AG09309 (cell line): ENCODE measurements at regions not wholly inside any gene's neighbourhood (a gene's known extent, or its start where the extent isn't known, plus 50 kb on each side); places are given as distances from the start of the nearest gene placed in this dataset.

Experiments used
- DNase-seq: peaks from one replicate; pipeline ENCODE4 v3.0.0-alpha.2; 2010; ENCODE audit warnings: low read depth
- H3K4me3 ChIP-seq: 2 replicates; pipeline ENCODE4 v1.5.1; 2011; ENCODE audit warnings: mild to moderate bottlenecking, low read depth, low read length, moderate library complexity; ENCODE audit not compliant: control insufficient read depth
- TF ChIP-seq, protein P1 (sequence below): IDR thresholded peaks from 2 replicates; pipeline ENCODE4 v1.5.1; 2011; ENCODE audit warnings: mild to moderate bottlenecking, low read depth, low read length, inconsistent platforms; ENCODE audit not compliant: insufficient read depth, control insufficient read depth; ENCODE audit errors: missing control alignments

DNA sequence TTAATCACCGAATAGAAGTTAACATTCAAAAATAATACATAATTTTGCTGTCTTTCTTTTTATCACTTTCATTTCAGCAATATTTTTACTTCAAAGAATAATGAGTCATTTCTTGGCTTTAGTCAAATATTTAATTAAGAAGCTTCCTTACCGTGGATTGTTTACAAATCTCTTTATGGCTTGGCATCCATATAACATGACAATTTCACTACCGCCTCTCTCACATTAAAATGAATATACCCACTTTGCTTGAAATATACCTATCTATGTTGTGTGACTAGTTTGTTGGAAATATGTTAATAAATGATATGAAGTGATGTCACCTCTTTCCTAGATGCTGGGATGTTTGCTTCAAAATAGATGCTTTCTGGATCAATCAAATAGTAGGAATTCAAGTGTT, 1203.9 kb downstream of the AMY1C start:
- H3K4me3 ChIP-seq, result no peak overlapping the region
- DNase-seq, result no peak
- TF ChIP-seq, protein P1, sequence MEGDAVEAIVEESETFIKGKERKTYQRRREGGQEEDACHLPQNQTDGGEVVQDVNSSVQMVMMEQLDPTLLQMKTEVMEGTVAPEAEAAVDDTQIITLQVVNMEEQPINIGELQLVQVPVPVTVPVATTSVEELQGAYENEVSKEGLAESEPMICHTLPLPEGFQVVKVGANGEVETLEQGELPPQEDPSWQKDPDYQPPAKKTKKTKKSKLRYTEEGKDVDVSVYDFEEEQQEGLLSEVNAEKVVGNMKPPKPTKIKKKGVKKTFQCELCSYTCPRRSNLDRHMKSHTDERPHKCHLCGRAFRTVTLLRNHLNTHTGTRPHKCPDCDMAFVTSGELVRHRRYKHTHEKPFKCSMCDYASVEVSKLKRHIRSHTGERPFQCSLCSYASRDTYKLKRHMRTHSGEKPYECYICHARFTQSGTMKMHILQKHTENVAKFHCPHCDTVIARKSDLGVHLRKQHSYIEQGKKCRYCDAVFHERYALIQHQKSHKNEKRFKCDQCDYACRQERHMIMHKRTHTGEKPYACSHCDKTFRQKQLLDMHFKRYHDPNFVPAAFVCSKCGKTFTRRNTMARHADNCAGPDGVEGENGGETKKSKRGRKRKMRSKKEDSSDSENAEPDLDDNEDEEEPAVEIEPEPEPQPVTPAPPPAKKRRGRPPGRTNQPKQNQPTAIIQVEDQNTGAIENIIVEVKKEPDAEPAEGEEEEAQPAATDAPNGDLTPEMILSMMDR, result no peak

DNA sequence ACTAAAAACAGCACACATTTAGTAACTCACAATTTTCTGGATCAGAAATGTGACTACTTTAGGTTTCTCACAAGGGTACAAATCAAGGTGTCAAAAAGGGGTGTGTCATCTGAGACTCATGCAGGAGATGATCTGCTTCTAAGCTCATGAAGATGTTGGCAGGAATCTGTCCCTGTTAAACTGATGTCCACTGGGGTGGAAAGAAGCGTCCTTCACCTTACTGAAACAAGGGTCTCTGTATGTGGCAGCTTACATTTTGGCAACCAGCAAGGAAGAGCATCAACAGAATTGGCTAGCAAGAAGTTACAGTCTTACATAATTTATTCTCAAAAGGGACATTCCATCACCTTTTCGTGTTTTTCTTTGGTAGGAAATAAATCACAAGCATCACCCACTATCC, 1223.8 kb downstream of the AMY1C start:
- TF ChIP-seq, protein P1, result no peak
- H3K4me3 ChIP-seq, result no peak overlapping the region
- DNase-seq, result no peak

DNA sequence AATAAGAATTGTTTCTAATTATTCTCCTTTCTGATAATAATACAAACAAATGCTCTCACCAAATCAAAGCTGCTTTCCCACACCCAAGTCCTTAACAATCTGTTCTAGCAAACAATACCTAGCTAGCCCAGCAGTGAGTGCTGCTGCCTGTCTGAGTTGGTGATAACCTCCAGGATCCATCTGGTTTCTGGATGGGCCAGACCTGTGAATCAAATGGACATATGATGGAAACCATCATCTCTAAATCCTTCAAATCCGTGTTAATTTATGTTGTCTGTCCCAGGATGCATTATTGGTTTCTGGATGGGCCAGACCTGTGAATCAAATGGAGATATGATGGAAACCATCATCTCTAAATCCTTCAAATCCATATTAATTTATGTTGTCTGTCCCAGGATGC, 1230.0 kb downstream of the AMY1C start:
- H3K4me3 ChIP-seq, result no peak overlapping the region
- no peak for DNase-seq
- TF ChIP-seq, protein P1, result no peak

DNA sequence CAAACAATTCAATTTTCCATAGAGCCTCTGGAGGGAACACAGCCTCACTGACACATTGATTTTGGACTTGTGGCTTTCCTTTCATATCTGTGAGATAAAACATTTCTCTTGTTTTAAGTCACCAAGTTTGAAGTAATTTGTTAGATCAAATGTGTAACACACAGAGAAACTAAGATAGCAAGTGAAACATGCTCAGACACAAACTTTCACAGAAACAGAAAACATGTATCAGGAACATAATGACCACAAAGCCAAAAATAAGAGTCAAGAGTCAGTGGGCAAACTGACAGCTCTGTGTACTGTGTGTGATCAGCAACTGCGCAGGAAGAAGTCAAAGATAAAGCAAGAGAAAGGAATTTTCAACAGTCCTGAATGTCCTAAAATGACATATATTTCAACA, 1237.5 kb downstream of the AMY1C start:
- no peak overlapping the region for H3K4me3 ChIP-seq
- no peak for DNase-seq
- TF ChIP-seq, protein P1, result no peak

- DNase-seq, result no peak
- H3K4me3 ChIP-seq, result no peak overlapping the region
- TF ChIP-seq, protein P1, result no peak
These were observed 1239.3 kb downstream of the AMY1C start for GRCh38 chr1:104989012-104989411.

- TF ChIP-seq, protein P1, result no peak
- H3K4me3 ChIP-seq, result no peak overlapping the region
- DNase-seq, result no peak
These were observed 1242.0 kb downstream of the AMY1C start for GRCh38 chr1:104991702-104992101.

- H3K4me3 ChIP-seq, result no peak overlapping the region
- TF ChIP-seq, protein P1, result no peak
- DNase-seq, result no peak
These were observed 1251.1 kb downstream of the AMY1C start for GRCh38 chr1:105000793-105001192.
